ENCODE measurements at regions not wholly inside any gene's neighbourhood (a gene's known extent, or its start where the extent isn't known, plus 50 kb on each side); places are given as distances from the start of the nearest gene placed in this dataset.

GRCh38 chr16:17899141-17899540, 428.4 kb upstream of the XYLT1 start:
- intact Hi-C loops (cut with DNase I; ENCODE audit: low total_unique reads), result no loop called here
- Histone ChIP-seq H3K36me3 (no peaks in the 10 kb centered on the region), H3K4me3 (no peak overlapping the region), H3K4me1 (no peaks in the 10 kb centered on the region), H3K27me3 (no peaks in the 10 kb centered on the region), H3K27ac (no peak overlapping the region), H3K9me3 (no peaks in the 10 kb centered on the region)
- no peak for ATAC-seq
- in situ Hi-C loops (cut with MboI; ENCODE audit: low sequenced_read_pairs in 4 of 4), result no loop called here
- no peak for TF ChIP-seq POLR2A (IDR thresholded peaks at IDR 0.05)
- TF ChIP-seq CTCF (IDR thresholded peaks at IDR 0.05 in 4 of 5, conservative IDR thresholded peaks at IDR 0.05 in 1 of 5), result no peak
- DNase-seq, result no peak

GRCh38 chr16:17887963-17888362, 417.2 kb upstream of the XYLT1 start:
- Histone ChIP-seq H3K27me3 (no peaks in the 10 kb centered on the region), H3K4me3 (no peak overlapping the region), H3K27ac (no peak overlapping the region), H3K36me3 (no peaks in the 10 kb centered on the region), H3K9me3 (no peaks in the 10 kb centered on the region), H3K4me1 (no peaks in the 10 kb centered on the region)
- no peak for DNase-seq
- intact Hi-C loops (cut with DNase I; ENCODE audit: low total_unique reads) (no loop called here), in situ Hi-C loops (cut with MboI; ENCODE audit: low sequenced_read_pairs in 4 of 4) (no loop called here)
- no peak for TF ChIP-seq CTCF (IDR thresholded peaks at IDR 0.05 in 4 of 5, conservative IDR thresholded peaks at IDR 0.05 in 1 of 5)
- TF ChIP-seq POLR2A (IDR thresholded peaks at IDR 0.05), result no peak
- ATAC-seq, result no peak

- in situ Hi-C loops (cut with MboI; ENCODE audit: low sequenced_read_pairs in 4 of 4), result no loop called here
- intact Hi-C loops (cut with DNase I; ENCODE audit: low total_unique reads), result no loop called here
- Histone ChIP-seq H3K4me3 (no peak overlapping the region), H3K27me3 (no peaks in the 10 kb centered on the region), H3K4me1 (no peaks in the 10 kb centered on the region), H3K27ac (no peak overlapping the region), H3K36me3 (no peaks in the 10 kb centered on the region), H3K9me3 (no peaks in the 10 kb centered on the region)
- TF ChIP-seq CTCF (IDR thresholded peaks at IDR 0.05 in 4 of 5, conservative IDR thresholded peaks at IDR 0.05 in 1 of 5) (no peak), POLR2A (IDR thresholded peaks at IDR 0.05) (no peak)
- DNase-seq (no peak), ATAC-seq (no peak)
These were observed 415.0 kb upstream of the XYLT1 start for GRCh38 chr16:17885659-17886207.

- no peaks in the 10 kb centered on the region for H3K36me3 ChIP-seq
- DNase-seq, result no peak
- H3K27ac ChIP-seq, result no peak overlapping the region
- no peak for ATAC-seq
- no peaks in the 10 kb centered on the region for H3K27me3 ChIP-seq
- TF ChIP-seq CTCF (IDR thresholded peaks at IDR 0.05 in 4 of 5, conservative IDR thresholded peaks at IDR 0.05 in 1 of 5) (no peak), POLR2A (IDR thresholded peaks at IDR 0.05) (no peak)
- intact Hi-C loops (cut with DNase I; ENCODE audit: low total_unique reads), result no loop called here
- H3K9me3 ChIP-seq, result no peaks in the 10 kb centered on the region
- H3K4me1 ChIP-seq, result no peaks in the 10 kb centered on the region
- H3K4me3 ChIP-seq, result no peak overlapping the region
- in situ Hi-C loops (cut with MboI; ENCODE audit: low sequenced_read_pairs in 4 of 4), result no loop called here
These were observed 407.1 kb upstream of the XYLT1 start for GRCh38 chr16:17877821-17878360.

GRCh38 chr16:17866996-17867395, 396.2 kb upstream of the XYLT1 start:
- intact Hi-C loops (cut with DNase I; ENCODE audit: low total_unique reads), result no loop called here
- Histone ChIP-seq H3K9me3 (no peaks in the 10 kb centered on the region), H3K4me1 (no peaks in the 10 kb centered on the region), H3K4me3 (no peak overlapping the region), H3K27ac (no peak overlapping the region), H3K27me3 (no peaks in the 10 kb centered on the region), H3K36me3 (no peaks in the 10 kb centered on the region)
- in situ Hi-C loops (cut with MboI; ENCODE audit: low sequenced_read_pairs in 4 of 4), result no loop called here
- no peak for ATAC-seq
- DNase-seq, result no peak
- TF ChIP-seq CTCF (IDR thresholded peaks at IDR 0.05 in 4 of 5, conservative IDR thresholded peaks at IDR 0.05 in 1 of 5) (no peak), POLR2A (IDR thresholded peaks at IDR 0.05) (no peak)
